GM23338 (cell line): ENCODE measurements at regions not wholly inside any gene's neighbourhood (a gene's known extent, or its start where the extent isn't known, plus 50 kb on each side); places are given as distances from the start of the nearest gene placed in this dataset.

Experiments used
- ATAC-seq: fragments of 200-7000 bp; cut with Tn5 transposase; 3 replicates; pipeline ENCODE4 v1.9.1; 2020
- DNase-seq: peaks from one replicate; pipeline ENCODE4 v3.0.0-alpha.2; 2015; ENCODE audit warnings: low spot score
- H2AFZ ChIP-seq: fragments of 200-600 bp; sonication (generic); 2 replicates; pipeline ENCODE4 v1.8.0; 2016; ENCODE audit warnings: antibody characterized with exemption, mild to moderate bottlenecking, moderate library complexity
- H3F3A ChIP-seq: fragments of 200-600 bp; sonication (generic); replicated peaks from 2 replicates; pipeline ENCODE4 v1.8.0; 2017; ENCODE audit warnings: antibody characterized with exemption, mixed run types, low read depth
- H3K27ac ChIP-seq: fragments of 200-600 bp; sonication (generic); 2 replicates; pipeline ENCODE4 v1.6.1; 2016; ENCODE audit warnings: low read depth
- H3K27me3 ChIP-seq: fragments of 200-600 bp; sonication (generic); 2 replicates; pipeline ENCODE4 v1.8.0; 2016; ENCODE audit warnings: mild to moderate bottlenecking, mixed run types, moderate library complexity; ENCODE audit not compliant: insufficient read depth
- H3K36me3 ChIP-seq: fragments of 200-600 bp; sonication (generic); 2 replicates; pipeline ENCODE4 v1.8.0; 2016; ENCODE audit warnings: mild to moderate bottlenecking; ENCODE audit not compliant: insufficient read depth
- H3K4me1 ChIP-seq: fragments of 200-600 bp; sonication (generic); 2 replicates; pipeline ENCODE4 v1.8.0; 2016; ENCODE audit warnings: mild to moderate bottlenecking, moderate library complexity; ENCODE audit not compliant: insufficient read depth
- H3K4me2 ChIP-seq: fragments of 200-600 bp; sonication (generic); 2 replicates; pipeline ENCODE4 v1.7.1; 2017; ENCODE audit warnings: mixed run types
- H3K4me3 ChIP-seq: fragments of 200-600 bp; sonication (generic); 2 replicates; pipeline ENCODE4 v1.6.1; 2016; ENCODE audit warnings: mixed run types
- H3K79me2 ChIP-seq: fragments of 200-600 bp; sonication (generic); replicated peaks from 2 replicates; pipeline ENCODE4 v1.8.0; 2017; ENCODE audit warnings: mild to moderate bottlenecking; ENCODE audit not compliant: insufficient read depth
- H3K9me2 ChIP-seq: fragments of 200-600 bp; sonication (generic); 2 replicates; pipeline ENCODE4 v1.8.0; 2017; ENCODE audit not compliant: insufficient read depth
- H4K20me1 ChIP-seq: fragments of 200-600 bp; sonication (generic); replicated peaks from 2 replicates; pipeline ENCODE4 v1.8.0; 2017; ENCODE audit warnings: mild to moderate bottlenecking; ENCODE audit not compliant: insufficient read depth
- H3K27ac Mint-ChIP-seq: 2 replicates; pipeline ENCODE4 v1.8.0; 2020; ENCODE audit warnings: inconsistent platforms, mild to moderate bottlenecking, moderate library complexity, mixed read lengths
- H3K27me3 Mint-ChIP-seq: 3 replicates; pipeline ENCODE4 v1.8.0; 2022; ENCODE audit warnings: low read depth, mild to moderate bottlenecking, moderate library complexity, mixed read lengths, inconsistent platforms; ENCODE audit not compliant: insufficient read depth, poor library complexity
- H3K36me3 Mint-ChIP-seq: 3 replicates; pipeline ENCODE4 v1.8.0; 2021; ENCODE audit warnings: low read depth, mild to moderate bottlenecking, inconsistent platforms, moderate library complexity, mixed read lengths
- H3K4me1 Mint-ChIP-seq: 3 replicates; pipeline ENCODE4 v1.8.0; 2020; ENCODE audit warnings: mild to moderate bottlenecking, inconsistent platforms, mixed read lengths
- H3K4me3 Mint-ChIP-seq: 3 replicates; pipeline ENCODE4 v1.8.0; 2021; ENCODE audit warnings: moderate library complexity, mild to moderate bottlenecking, inconsistent platforms, mixed read lengths
- H3K9me3 Mint-ChIP-seq: 3 replicates; pipeline ENCODE4 v1.8.0; 2020; ENCODE audit warnings: moderate library complexity, mild to moderate bottlenecking, inconsistent platforms, mixed read lengths
- CREB1 ChIP-seq: fragments of 250-450 bp; sonication (Bioruptor Pico); IDR thresholded peaks from 2 replicates; pipeline ENCODE4 v1.5.0; 2020; ENCODE audit warnings: low read depth, mild to moderate bottlenecking, moderate library complexity
- EZH2 ChIP-seq: fragments of 200-600 bp; sonication (generic); IDR thresholded peaks from one replicate; pipeline ENCODE4 v1.8.0; 2017; ENCODE audit warnings: antibody characterized with exemption, mild to moderate bottlenecking, low read depth; ENCODE audit not compliant: unreplicated experiment
- EZH2phosphoT487 ChIP-seq: fragments of 200-600 bp; sonication (generic); IDR thresholded peaks from one replicate; pipeline ENCODE4 v1.8.1; 2018; ENCODE audit warnings: antibody characterized with exemption; ENCODE audit not compliant: unreplicated experiment
- JUNB ChIP-seq: IDR thresholded peaks from one replicate; pipeline ENCODE4 v1.6.1; 2016; ENCODE audit warnings: antibody characterized with exemption; ENCODE audit not compliant: unreplicated experiment
- NANOG ChIP-seq: IDR thresholded peaks from 2 replicates; pipeline ENCODE4 v1.6.1; 2016; ENCODE audit warnings: antibody characterized with exemption, borderline replicate concordance
- POLR2AphosphoS5 ChIP-seq: IDR thresholded peaks from 2 replicates; pipeline ENCODE4 v1.6.1; 2016; ENCODE audit warnings: antibody characterized with exemption, low read depth
- STAT1 ChIP-seq: IDR thresholded peaks from one replicate; pipeline ENCODE4 v1.6.1; 2016; ENCODE audit warnings: antibody characterized with exemption; ENCODE audit not compliant: unreplicated experiment
- ZNF114 ChIP-seq: fragments of 250-450 bp; sonication (Bioruptor Pico); IDR thresholded peaks from 2 replicates; pipeline ENCODE4 v1.5.0; 2020; ENCODE audit warnings: mild to moderate bottlenecking, moderate library complexity
- ZNF331 ChIP-seq: fragments of 250-450 bp; sonication (Bioruptor Pico); IDR thresholded peaks from 2 replicates; pipeline ENCODE4 v1.5.0; 2020; ENCODE audit warnings: low read depth, mild to moderate bottlenecking, moderate library complexity
- TF ChIP-seq, protein P1 (sequence below): IDR thresholded peaks from one replicate; pipeline ENCODE4 v1.6.1; 2018; ENCODE audit warnings: antibody characterized with exemption; ENCODE audit not compliant: unreplicated experiment
- TF ChIP-seq, protein P2 (sequence below): IDR thresholded peaks from 2 replicates; pipeline ENCODE4 v1.6.1; 2016; ENCODE audit warnings: antibody characterized with exemption
- TF ChIP-seq, protein P3 (sequence below), 2 experiments: fragments of 200-600 bp in 1 of 2; sonication (generic) in 1 of 2; conservative IDR thresholded peaks; 2 replicates each; pipeline versions ENCODE4 v1.5.1 to v1.6.1; 2016 to 2017; ENCODE audit warnings: antibody characterized with exemption in 2 of 2, low read depth in 2 of 2, mild to moderate bottlenecking in 2 of 2, moderate library complexity in 1 of 2
- TF ChIP-seq, protein P4 (sequence below): fragments of 250-450 bp; sonication (Bioruptor Pico); IDR thresholded peaks from 2 replicates; pipeline ENCODE4 v1.5.0; 2020; ENCODE audit warnings: mild to moderate bottlenecking, moderate library complexity

DNA sequence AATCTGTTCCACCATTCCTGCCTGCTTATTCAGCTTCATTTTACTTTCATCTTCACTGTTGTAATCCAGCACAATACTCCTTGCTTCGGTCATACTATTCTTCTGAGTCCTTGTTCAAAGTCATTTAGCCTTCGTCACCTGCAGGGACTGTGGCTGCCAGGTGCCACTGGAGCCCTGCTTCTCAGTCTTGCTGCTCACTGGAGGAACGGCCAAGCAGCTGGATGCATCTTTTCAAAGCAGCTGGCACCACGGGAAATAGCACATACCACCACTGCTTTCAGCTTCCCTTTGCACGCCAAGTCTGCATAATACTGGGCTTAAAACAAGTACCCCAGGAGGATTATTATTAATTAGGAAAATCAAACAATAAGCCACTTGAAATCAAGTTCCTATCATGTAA, 287.6 kb downstream of the BCHE start (continued):
- no peak for TF ChIP-seq POLR2AphosphoS5

DNA sequence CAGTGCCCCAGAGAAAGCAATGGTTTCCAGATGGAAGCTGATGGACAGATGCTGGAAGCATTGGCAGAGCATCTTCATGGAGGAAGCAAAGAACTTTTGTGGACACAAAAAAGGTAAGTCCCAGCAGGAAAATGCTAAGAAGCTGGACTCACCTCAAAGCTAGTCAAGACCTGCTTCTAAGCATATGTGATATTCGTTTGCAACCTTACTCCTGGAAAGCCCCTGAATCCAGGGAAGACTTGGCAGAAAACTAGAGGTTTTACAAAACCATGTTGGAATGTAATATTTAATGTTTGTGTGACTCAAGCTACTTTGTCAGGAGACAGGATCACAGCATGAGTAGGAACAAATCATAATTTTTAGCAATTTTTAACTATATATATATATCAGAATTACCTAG, 288.2 kb downstream of the BCHE start:
- ATAC-seq (no peak), DNase-seq (no peak)
- no peak overlapping the region for H2AFZ ChIP-seq
- H3K9me2 ChIP-seq, result no peaks in the 10 kb centered on the region
- H3K27me3 ChIP-seq, result no peaks in the 10 kb centered on the region
- Mint-ChIP-seq H3K4me3 (no peak overlapping the region), H3K27me3 (no peaks in the 10 kb centered on the region), H3K36me3 (no peaks in the 10 kb centered on the region), H3K9me3 (no peaks in the 10 kb centered on the region), H3K27ac (no peak overlapping the region), H3K4me1 (peaks cover 3% of the 10 kb centered on the region; the same call in 2 of the 3 replicates)
- TF ChIP-seq NANOG (no peak), ZNF331 (no peak), JUNB (no peak), STAT1 (no peak), EZH2 (no peak), POLR2AphosphoS5 (no peak), EZH2phosphoT487 (no peak), ZNF114 (CRISPR knock-in tag) (no peak), CREB1 (CRISPR knock-in tag) (no peak)
- TF ChIP-seq, protein P1, sequence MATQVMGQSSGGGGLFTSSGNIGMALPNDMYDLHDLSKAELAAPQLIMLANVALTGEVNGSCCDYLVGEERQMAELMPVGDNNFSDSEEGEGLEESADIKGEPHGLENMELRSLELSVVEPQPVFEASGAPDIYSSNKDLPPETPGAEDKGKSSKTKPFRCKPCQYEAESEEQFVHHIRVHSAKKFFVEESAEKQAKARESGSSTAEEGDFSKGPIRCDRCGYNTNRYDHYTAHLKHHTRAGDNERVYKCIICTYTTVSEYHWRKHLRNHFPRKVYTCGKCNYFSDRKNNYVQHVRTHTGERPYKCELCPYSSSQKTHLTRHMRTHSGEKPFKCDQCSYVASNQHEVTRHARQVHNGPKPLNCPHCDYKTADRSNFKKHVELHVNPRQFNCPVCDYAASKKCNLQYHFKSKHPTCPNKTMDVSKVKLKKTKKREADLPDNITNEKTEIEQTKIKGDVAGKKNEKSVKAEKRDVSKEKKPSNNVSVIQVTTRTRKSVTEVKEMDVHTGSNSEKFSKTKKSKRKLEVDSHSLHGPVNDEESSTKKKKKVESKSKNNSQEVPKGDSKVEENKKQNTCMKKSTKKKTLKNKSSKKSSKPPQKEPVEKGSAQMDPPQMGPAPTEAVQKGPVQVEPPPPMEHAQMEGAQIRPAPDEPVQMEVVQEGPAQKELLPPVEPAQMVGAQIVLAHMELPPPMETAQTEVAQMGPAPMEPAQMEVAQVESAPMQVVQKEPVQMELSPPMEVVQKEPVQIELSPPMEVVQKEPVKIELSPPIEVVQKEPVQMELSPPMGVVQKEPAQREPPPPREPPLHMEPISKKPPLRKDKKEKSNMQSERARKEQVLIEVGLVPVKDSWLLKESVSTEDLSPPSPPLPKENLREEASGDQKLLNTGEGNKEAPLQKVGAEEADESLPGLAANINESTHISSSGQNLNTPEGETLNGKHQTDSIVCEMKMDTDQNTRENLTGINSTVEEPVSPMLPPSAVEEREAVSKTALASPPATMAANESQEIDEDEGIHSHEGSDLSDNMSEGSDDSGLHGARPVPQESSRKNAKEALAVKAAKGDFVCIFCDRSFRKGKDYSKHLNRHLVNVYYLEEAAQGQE, result no peak
- TF ChIP-seq, protein P2, sequence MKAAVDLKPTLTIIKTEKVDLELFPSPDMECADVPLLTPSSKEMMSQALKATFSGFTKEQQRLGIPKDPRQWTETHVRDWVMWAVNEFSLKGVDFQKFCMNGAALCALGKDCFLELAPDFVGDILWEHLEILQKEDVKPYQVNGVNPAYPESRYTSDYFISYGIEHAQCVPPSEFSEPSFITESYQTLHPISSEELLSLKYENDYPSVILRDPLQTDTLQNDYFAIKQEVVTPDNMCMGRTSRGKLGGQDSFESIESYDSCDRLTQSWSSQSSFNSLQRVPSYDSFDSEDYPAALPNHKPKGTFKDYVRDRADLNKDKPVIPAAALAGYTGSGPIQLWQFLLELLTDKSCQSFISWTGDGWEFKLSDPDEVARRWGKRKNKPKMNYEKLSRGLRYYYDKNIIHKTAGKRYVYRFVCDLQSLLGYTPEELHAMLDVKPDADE, result no peak
- TF ChIP-seq, protein P3, sequence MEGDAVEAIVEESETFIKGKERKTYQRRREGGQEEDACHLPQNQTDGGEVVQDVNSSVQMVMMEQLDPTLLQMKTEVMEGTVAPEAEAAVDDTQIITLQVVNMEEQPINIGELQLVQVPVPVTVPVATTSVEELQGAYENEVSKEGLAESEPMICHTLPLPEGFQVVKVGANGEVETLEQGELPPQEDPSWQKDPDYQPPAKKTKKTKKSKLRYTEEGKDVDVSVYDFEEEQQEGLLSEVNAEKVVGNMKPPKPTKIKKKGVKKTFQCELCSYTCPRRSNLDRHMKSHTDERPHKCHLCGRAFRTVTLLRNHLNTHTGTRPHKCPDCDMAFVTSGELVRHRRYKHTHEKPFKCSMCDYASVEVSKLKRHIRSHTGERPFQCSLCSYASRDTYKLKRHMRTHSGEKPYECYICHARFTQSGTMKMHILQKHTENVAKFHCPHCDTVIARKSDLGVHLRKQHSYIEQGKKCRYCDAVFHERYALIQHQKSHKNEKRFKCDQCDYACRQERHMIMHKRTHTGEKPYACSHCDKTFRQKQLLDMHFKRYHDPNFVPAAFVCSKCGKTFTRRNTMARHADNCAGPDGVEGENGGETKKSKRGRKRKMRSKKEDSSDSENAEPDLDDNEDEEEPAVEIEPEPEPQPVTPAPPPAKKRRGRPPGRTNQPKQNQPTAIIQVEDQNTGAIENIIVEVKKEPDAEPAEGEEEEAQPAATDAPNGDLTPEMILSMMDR (conservative IDR thresholded peaks at IDR 0.05; ENCODE audit: low read depth in 2 of 2), result no peak
- TF ChIP-seq, protein P4, sequence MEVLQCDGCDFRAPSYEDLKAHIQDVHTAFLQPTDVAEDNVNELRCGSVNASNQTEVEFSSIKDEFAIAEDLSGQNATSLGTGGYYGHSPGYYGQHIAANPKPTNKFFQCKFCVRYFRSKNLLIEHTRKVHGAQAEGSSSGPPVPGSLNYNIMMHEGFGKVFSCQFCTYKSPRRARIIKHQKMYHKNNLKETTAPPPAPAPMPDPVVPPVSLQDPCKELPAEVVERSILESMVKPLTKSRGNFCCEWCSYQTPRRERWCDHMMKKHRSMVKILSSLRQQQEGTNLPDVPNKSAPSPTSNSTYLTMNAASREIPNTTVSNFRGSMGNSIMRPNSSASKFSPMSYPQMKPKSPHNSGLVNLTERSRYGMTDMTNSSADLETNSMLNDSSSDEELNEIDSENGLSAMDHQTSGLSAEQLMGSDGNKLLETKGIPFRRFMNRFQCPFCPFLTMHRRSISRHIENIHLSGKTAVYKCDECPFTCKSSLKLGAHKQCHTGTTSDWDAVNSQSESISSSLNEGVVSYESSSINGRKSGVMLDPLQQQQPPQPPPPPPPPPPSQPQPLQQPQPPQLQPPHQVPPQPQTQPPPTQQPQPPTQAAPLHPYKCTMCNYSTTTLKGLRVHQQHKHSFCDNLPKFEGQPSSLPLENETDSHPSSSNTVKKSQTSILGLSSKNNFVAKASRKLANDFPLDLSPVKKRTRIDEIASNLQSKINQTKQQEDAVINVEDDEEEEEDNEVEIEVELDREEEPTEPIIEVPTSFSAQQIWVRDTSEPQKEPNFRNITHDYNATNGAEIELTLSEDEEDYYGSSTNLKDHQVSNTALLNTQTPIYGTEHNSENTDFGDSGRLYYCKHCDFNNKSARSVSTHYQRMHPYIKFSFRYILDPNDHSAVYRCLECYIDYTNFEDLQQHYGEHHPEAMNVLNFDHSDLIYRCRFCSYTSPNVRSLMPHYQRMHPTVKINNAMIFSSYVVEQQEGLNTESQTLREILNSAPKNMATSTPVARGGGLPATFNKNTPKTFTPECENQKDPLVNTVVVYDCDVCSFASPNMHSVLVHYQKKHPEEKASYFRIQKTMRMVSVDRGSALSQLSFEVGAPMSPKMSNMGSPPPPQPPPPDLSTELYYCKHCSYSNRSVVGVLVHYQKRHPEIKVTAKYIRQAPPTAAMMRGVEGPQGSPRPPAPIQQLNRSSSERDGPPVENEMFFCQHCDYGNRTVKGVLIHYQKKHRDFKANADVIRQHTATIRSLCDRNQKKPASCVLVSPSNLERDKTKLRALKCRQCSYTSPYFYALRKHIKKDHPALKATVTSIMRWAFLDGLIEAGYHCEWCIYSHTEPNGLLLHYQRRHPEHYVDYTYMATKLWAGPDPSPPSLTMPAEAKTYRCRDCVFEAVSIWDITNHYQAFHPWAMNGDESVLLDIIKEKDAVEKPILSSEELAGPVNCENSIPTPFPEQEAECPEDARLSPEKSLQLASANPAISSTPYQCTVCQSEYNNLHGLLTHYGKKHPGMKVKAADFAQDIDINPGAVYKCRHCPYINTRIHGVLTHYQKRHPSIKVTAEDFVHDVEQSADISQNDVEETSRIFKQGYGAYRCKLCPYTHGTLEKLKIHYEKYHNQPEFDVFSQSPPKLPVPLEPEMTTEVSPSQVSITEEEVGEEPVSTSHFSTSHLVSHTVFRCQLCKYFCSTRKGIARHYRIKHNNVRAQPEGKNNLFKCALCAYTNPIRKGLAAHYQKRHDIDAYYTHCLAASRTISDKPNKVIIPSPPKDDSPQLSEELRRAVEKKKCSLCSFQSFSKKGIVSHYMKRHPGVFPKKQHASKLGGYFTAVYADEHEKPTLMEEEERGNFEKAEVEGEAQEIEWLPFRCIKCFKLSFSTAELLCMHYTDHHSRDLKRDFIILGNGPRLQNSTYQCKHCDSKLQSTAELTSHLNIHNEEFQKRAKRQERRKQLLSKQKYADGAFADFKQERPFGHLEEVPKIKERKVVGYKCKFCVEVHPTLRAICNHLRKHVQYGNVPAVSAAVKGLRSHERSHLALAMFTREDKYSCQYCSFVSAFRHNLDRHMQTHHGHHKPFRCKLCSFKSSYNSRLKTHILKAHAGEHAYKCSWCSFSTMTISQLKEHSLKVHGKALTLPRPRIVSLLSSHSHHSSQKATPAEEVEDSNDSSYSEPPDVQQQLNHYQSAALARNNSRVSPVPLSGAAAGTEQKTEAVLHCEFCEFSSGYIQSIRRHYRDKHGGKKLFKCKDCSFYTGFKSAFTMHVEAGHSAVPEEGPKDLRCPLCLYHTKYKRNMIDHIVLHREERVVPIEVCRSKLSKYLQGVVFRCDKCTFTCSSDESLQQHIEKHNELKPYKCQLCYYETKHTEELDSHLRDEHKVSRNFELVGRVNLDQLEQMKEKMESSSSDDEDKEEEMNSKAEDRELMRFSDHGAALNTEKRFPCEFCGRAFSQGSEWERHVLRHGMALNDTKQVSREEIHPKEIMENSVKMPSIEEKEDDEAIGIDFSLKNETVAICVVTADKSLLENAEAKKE, result no peak
- H3F3A ChIP-seq, result no peaks in the 10 kb centered on the region
- no peak overlapping the region for H3K27ac ChIP-seq
- H3K4me1 ChIP-seq, result no peaks in the 10 kb centered on the region
- no peak overlapping the region for H3K4me2 ChIP-seq
- no peaks in the 10 kb centered on the region for H3K36me3 ChIP-seq
- no peaks in the 10 kb centered on the region for H4K20me1 ChIP-seq
- no peaks in the 10 kb centered on the region for H3K79me2 ChIP-seq
- H3K4me3 ChIP-seq, result no peak overlapping the region
